Keratinocyte (primary cell): ENCODE measurements at regions not wholly inside any gene's neighbourhood (a gene's known extent, or its start where the extent isn't known, plus 50 kb on each side); places are given as distances from the start of the nearest gene placed in this dataset.

Experiments
- DNase-seq: peaks from one replicate; pipeline ENCODE4 v3.0.0-alpha.2; 2011; ENCODE audit warnings: low read depth, missing footprints, low spot score
- FAIRE-seq: peaks from 2 replicates; lab custom pipeline; 2011; peaks lifted over from hg19 to GRCh38; lab: Jason Lieb, UNC
- H2AFZ ChIP-seq: 2 replicates; pipeline ENCODE4 v1.6.0; 2012; ENCODE audit warnings: low read length, control low read depth, inconsistent platforms; ENCODE audit not compliant: control insufficient read depth
- H3K27ac ChIP-seq: 2 replicates; pipeline ENCODE4 v1.5.1; 2011; ENCODE audit warnings: low read length; ENCODE audit not compliant: control insufficient read depth, insufficient read depth
- H3K27me3 ChIP-seq: 3 replicates; pipeline ENCODE4 v1.6.0; 2011; ENCODE audit warnings: low read length; ENCODE audit not compliant: control insufficient read depth, insufficient read depth; ENCODE audit errors: extremely low read depth
- H3K36me3 ChIP-seq, 2 experiments: 2 replicates in 1 of 2; 3 replicates in 1 of 2; pipeline ENCODE4 v1.5.1; 2011; ENCODE audit warnings: low read length in 2 of 2, mild to moderate bottlenecking in 1 of 2; ENCODE audit not compliant: control insufficient read depth in 2 of 2, insufficient read depth in 2 of 2; ENCODE audit errors: extremely low read depth in 1 of 2
- H3K4me1 ChIP-seq: 3 replicates; pipeline ENCODE4 v1.5.1; 2011; ENCODE audit warnings: low read length; ENCODE audit not compliant: control insufficient read depth, insufficient read depth; ENCODE audit errors: extremely low read depth
- H3K4me2 ChIP-seq: 3 replicates; pipeline ENCODE4 v1.6.0; 2011; ENCODE audit warnings: low read depth, low read length; ENCODE audit not compliant: control insufficient read depth, insufficient read depth; ENCODE audit errors: extremely low read depth
- H3K4me3 ChIP-seq, 3 experiments: fragments of 200-600 bp in 1 of 3; sonication (generic) in 1 of 3; 2 replicates in 2 of 3; 3 replicates in 1 of 3; pipeline ENCODE4 v1.5.1; 2011 to 2016; ENCODE audit warnings: low read length in 3 of 3, mild to moderate bottlenecking in 3 of 3, control low read depth in 2 of 3, inconsistent platforms in 1 of 3, low read depth in 1 of 3, mixed read lengths in 1 of 3, mixed run types in 1 of 3, moderate library complexity in 1 of 3; ENCODE audit not compliant: control insufficient read depth in 2 of 3, insufficient read depth in 2 of 3; ENCODE audit errors: extremely low read depth in 1 of 3
- H3K79me2 ChIP-seq: 2 replicates; pipeline ENCODE4 v1.6.0; 2012; ENCODE audit warnings: low read length; ENCODE audit not compliant: control insufficient read depth, insufficient read depth
- H3K9ac ChIP-seq: 3 replicates; pipeline ENCODE4 v1.6.0; 2011; ENCODE audit warnings: low read length; ENCODE audit not compliant: control insufficient read depth, insufficient read depth; ENCODE audit errors: extremely low read depth
- H3K9me1 ChIP-seq: 3 replicates; pipeline ENCODE4 v1.6.0; 2011; ENCODE audit warnings: low read length; ENCODE audit not compliant: control insufficient read depth, insufficient read depth; ENCODE audit errors: extremely low read depth
- H3K9me3 ChIP-seq: 2 replicates; pipeline ENCODE4 v1.5.1; 2012; ENCODE audit warnings: low read depth, low read length; ENCODE audit not compliant: control insufficient read depth
- H4K20me1 ChIP-seq: 3 replicates; pipeline ENCODE4 v1.6.0; 2011; ENCODE audit warnings: low read length; ENCODE audit not compliant: control insufficient read depth, insufficient read depth; ENCODE audit errors: extremely low read depth
- CTCF ChIP-seq, 3 experiments: IDR thresholded peaks in 1 of 3; conservative IDR thresholded peaks in 1 of 3; optimal IDR thresholded peaks in 1 of 3; 2 replicates in 2 of 3; 3 replicates in 1 of 3; pipeline versions ENCODE3 to v1.5.1; 2011; ENCODE audit warnings: low read length in 3 of 3, mild to moderate bottlenecking in 3 of 3, moderate library complexity in 2 of 3, control low read depth in 1 of 3, inconsistent platforms in 1 of 3; ENCODE audit not compliant: insufficient read depth in 2 of 3; ENCODE audit errors: extremely low read depth in 1 of 3
- EZH2 ChIP-seq: IDR thresholded peaks from one replicate; pipeline ENCODE4 v1.6.1; 2012; ENCODE audit warnings: inconsistent platforms, mild to moderate bottlenecking, low read length, moderate library complexity
- dilution Hi-C: fragments of 300-500 bp; cut with MboI; formaldehyde crosslinking; loops from one replicate; pipeline ENCODE4 v1.7.0; 2020; ENCODE audit warnings: low sequenced_read_pairs; ENCODE audit not compliant: extremely low pct_ligation_motif_present

GRCh38 chr13:64993514-64994164 lies 2236.5 kb downstream of the PCDH9 start:
- Histone ChIP-seq H4K20me1 (no peaks in the 10 kb centered on the region), H3K9ac (no peak overlapping the region), H3K9me3 (no peaks in the 10 kb centered on the region), H3K4me1 (no peaks in the 10 kb centered on the region), H3K27ac (no peak overlapping the region), H3K9me1 (no peaks in the 10 kb centered on the region), H2AFZ (no peak overlapping the region), H3K36me3 (no peaks in the 10 kb centered on the region), H3K4me2 (no peak overlapping the region), H3K27me3 (no peaks in the 10 kb centered on the region), H3K79me2 (no peaks in the 10 kb centered on the region), H3K4me3 (no peak overlapping the region)
- FAIRE-seq (no peak), DNase-seq (no peak)
- TF ChIP-seq CTCF (optimal IDR thresholded peaks at IDR 0.05 in 1 of 3, IDR thresholded peaks at IDR 0.05 in 1 of 3, conservative IDR thresholded peaks at IDR 0.05 in 1 of 3; ENCODE audit: extremely low read depth in 1 of 3, insufficient read depth in 2 of 3, low read length in 3 of 3), result no peak
- no peak for TF ChIP-seq EZH2
- dilution Hi-C loops, result no loop called here

GRCh38 chr13:64992314-64992713 lies 2237.8 kb downstream of the PCDH9 start:
- Histone ChIP-seq H3K4me3 (no peak overlapping the region), H3K4me1 (no peaks in the 10 kb centered on the region), H3K9me3 (no peaks in the 10 kb centered on the region), H3K9ac (no peak overlapping the region), H3K27ac (no peak overlapping the region), H2AFZ (no peak overlapping the region), H3K27me3 (no peaks in the 10 kb centered on the region), H3K79me2 (no peaks in the 10 kb centered on the region), H3K36me3 (no peaks in the 10 kb centered on the region), H3K9me1 (no peaks in the 10 kb centered on the region), H3K4me2 (no peak overlapping the region), H4K20me1 (no peaks in the 10 kb centered on the region)
- DNase-seq, result no peak
- dilution Hi-C loops, result no loop called here
- TF ChIP-seq EZH2, result no peak
- no peak for FAIRE-seq

- Histone ChIP-seq H3K27me3 (no peaks in the 10 kb centered on the region), H4K20me1 (no peaks in the 10 kb centered on the region), H3K9me1 (no peaks in the 10 kb centered on the region), H3K36me3 (no peaks in the 10 kb centered on the region), H2AFZ (no peak overlapping the region), H3K79me2 (no peaks in the 10 kb centered on the region), H3K9me3 (peaks cover 2% of the 10 kb centered on the region), H3K9ac (no peak overlapping the region), H3K27ac (no peak overlapping the region), H3K4me3 (no peak overlapping the region), H3K4me2 (no peak overlapping the region), H3K4me1 (no peaks in the 10 kb centered on the region)
- TF ChIP-seq EZH2 (no peak), CTCF (optimal IDR thresholded peaks at IDR 0.05 in 1 of 3, IDR thresholded peaks at IDR 0.05 in 1 of 3, conservative IDR thresholded peaks at IDR 0.05 in 1 of 3; ENCODE audit: extremely low read depth in 1 of 3, insufficient read depth in 2 of 3, low read length in 3 of 3) (no peak)
- no peak for DNase-seq
- no peak for FAIRE-seq
- dilution Hi-C loops, result no loop called here
Observed at GRCh38 chr13:64985075-64985474, 2245.1 kb downstream of the PCDH9 start.
